WTC11 (cell line): ENCODE measurements at regions not wholly inside any gene's neighbourhood (a gene's known extent, or its start where the extent isn't known, plus 50 kb on each side); places are given as distances from the start of the nearest gene placed in this dataset.

Experiments
- ATAC-seq: fragments of 200-7000 bp; cut with Tn5 transposase; 2 replicates; pipeline ENCODE4 v1.10.0; 2021; ENCODE audit warnings: mild to moderate bottlenecking, moderate library complexity
- CTCF ChIA-PET: fragments of 300-600 bp; sonication (Branson Sonifier 250); formaldehyde crosslinking; loops from one replicate; lab custom pipeline; 2021; ENCODE audit warnings: antibody characterized with exemption; lab: Charles Lee
- POLR2A ChIA-PET: fragments of 350-600 bp; sonication (Branson Sonifier 250); formaldehyde crosslinking; loops from one replicate; lab custom pipeline; 2021; ENCODE audit warnings: antibody characterized with exemption; lab: Charles Lee
- DNase-seq: peaks from one replicate; pipeline ENCODE4 v3.0.0; 2021; ENCODE audit warnings: low spot score
- H3K27ac Mint-ChIP-seq: 2 replicates; pipeline ENCODE4 v1.8.0; 2021; ENCODE audit warnings: mixed read lengths
- H3K27me3 Mint-ChIP-seq: 2 replicates; pipeline ENCODE4 v1.8.0; 2021; ENCODE audit warnings: low read depth, mild to moderate bottlenecking, moderate library complexity, mixed read lengths
- H3K36me3 Mint-ChIP-seq: 2 replicates; pipeline ENCODE4 v1.8.0; 2021; ENCODE audit warnings: mixed read lengths
- H3K4me1 Mint-ChIP-seq: 2 replicates; pipeline ENCODE4 v1.8.0; 2022; ENCODE audit warnings: mixed read lengths
- H3K4me3 Mint-ChIP-seq: 2 replicates; pipeline ENCODE4 v1.8.0; 2021; ENCODE audit warnings: mild to moderate bottlenecking, moderate library complexity, mixed read lengths
- H3K9me3 Mint-ChIP-seq: 2 replicates; pipeline ENCODE4 v1.8.0; 2021; ENCODE audit warnings: mixed read lengths
- FOXP4 ChIP-seq: sonication (generic); formaldehyde crosslinking; IDR thresholded peaks from 2 replicates; pipeline ENCODE4 v1.8.0; 2022; ENCODE audit warnings: mild to moderate bottlenecking, missing genetic modification reagents
- NFATC4 ChIP-seq: fragments of 250-450 bp; sonication (Bioruptor Pico); IDR thresholded peaks from 2 replicates; pipeline ENCODE4 v1.9.0; 2021; ENCODE audit warnings: mild to moderate bottlenecking
- TCF7 ChIP-seq: sonication (generic); formaldehyde crosslinking; IDR thresholded peaks from 2 replicates; pipeline ENCODE4 v1.8.0; 2022; ENCODE audit warnings: mild to moderate bottlenecking, low read depth, missing genetic modification reagents, moderate library complexity
- TEAD1 ChIP-seq: sonication (generic); formaldehyde crosslinking; IDR thresholded peaks from 2 replicates; pipeline ENCODE4 v1.8.0; 2022; ENCODE audit warnings: mild to moderate bottlenecking, missing genetic modification reagents
- TEAD4 ChIP-seq: sonication (generic); formaldehyde crosslinking; IDR thresholded peaks from 2 replicates; pipeline ENCODE4 v1.8.0; 2022; ENCODE audit warnings: mild to moderate bottlenecking, missing genetic modification reagents
- USF1 ChIP-seq: sonication (generic); formaldehyde crosslinking; IDR thresholded peaks from 2 replicates; pipeline ENCODE4 v1.8.0; 2022; ENCODE audit warnings: mild to moderate bottlenecking, missing genetic modification reagents
- ZNF232 ChIP-seq: sonication (generic); formaldehyde crosslinking; IDR thresholded peaks from 2 replicates; pipeline ENCODE4 v1.8.0; 2022; ENCODE audit warnings: mild to moderate bottlenecking, missing genetic modification reagents
- ZNF263 ChIP-seq: sonication (generic); formaldehyde crosslinking; IDR thresholded peaks from 2 replicates; pipeline ENCODE4 v1.8.1; 2022; ENCODE audit warnings: low read depth, mild to moderate bottlenecking, moderate library complexity, missing genetic modification reagents
- ZNF317 ChIP-seq: sonication (generic); formaldehyde crosslinking; IDR thresholded peaks from 2 replicates; pipeline ENCODE4 v1.8.1; 2023; ENCODE audit warnings: low read depth, mild to moderate bottlenecking, moderate library complexity, missing genetic modification reagents, borderline replicate concordance
- TF ChIP-seq, protein P1 (sequence below): sonication (generic); formaldehyde crosslinking; IDR thresholded peaks from 2 replicates; pipeline ENCODE4 v1.8.1; 2022; ENCODE audit warnings: low read depth, mild to moderate bottlenecking, moderate library complexity, missing genetic modification reagents, borderline replicate concordance
- TF ChIP-seq, protein P2 (sequence below): sonication (generic); formaldehyde crosslinking; IDR thresholded peaks from 2 replicates; pipeline ENCODE4 v1.8.0; 2022; ENCODE audit warnings: mild to moderate bottlenecking, missing genetic modification reagents
- TF ChIP-seq, protein P3 (sequence below): sonication (generic); formaldehyde crosslinking; IDR thresholded peaks from 2 replicates; pipeline ENCODE4 v1.8.1; 2023; ENCODE audit warnings: mild to moderate bottlenecking, missing genetic modification reagents, moderate library complexity
- TF ChIP-seq, protein P4 (sequence below): fragments of 250-450 bp; sonication (Bioruptor Pico); IDR thresholded peaks from 2 replicates; pipeline ENCODE4 v1.9.0; 2021; ENCODE audit warnings: mild to moderate bottlenecking
- TF ChIP-seq, protein P5 (sequence below): sonication (generic); formaldehyde crosslinking; IDR thresholded peaks from 2 replicates; pipeline ENCODE4 v1.8.1; 2022; ENCODE audit warnings: mild to moderate bottlenecking, missing genetic modification reagents, moderate library complexity, borderline replicate concordance
- TF ChIP-seq, protein P6 (sequence below): sonication (generic); formaldehyde crosslinking; IDR thresholded peaks from 2 replicates; pipeline ENCODE4 v1.8.1; 2023; ENCODE audit warnings: mild to moderate bottlenecking, missing genetic modification reagents

DNA sequence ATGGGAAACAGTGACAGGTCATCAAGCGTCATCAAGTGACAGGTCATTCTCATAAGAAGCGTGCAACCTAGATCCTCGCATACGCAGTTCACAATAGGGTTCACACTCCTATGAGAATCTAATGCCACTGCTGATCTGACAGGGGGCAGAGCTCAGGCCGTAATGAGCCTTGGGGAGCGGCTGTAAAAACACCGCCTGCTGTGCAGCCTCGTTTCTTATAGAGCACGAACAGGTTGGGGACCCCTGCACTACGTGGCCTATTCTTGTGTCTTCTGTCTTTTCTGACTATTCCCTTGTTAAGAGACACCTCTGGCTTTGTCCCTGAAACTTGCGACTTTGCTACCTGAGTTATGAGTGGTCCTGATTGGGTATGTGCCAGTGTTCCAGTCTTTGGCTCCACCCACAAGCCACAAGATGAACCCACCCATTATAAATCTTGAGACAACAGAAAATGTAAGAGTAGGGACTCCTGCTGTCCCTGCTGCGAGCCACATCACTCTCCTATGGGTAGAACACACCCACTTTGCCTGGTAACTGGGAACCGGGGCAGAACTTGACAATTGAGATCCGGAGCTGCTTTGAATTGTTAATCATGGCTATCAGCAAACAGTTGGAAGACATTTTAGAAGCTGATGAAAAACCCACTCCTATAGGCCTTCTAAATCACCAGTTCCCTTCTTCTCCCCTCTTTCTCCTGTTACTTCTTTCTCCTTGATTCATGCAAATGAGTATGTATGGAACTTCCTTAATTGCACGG lies 55.8 kb upstream of the EXOC4 start (continued):
- TF ChIP-seq, protein P1, sequence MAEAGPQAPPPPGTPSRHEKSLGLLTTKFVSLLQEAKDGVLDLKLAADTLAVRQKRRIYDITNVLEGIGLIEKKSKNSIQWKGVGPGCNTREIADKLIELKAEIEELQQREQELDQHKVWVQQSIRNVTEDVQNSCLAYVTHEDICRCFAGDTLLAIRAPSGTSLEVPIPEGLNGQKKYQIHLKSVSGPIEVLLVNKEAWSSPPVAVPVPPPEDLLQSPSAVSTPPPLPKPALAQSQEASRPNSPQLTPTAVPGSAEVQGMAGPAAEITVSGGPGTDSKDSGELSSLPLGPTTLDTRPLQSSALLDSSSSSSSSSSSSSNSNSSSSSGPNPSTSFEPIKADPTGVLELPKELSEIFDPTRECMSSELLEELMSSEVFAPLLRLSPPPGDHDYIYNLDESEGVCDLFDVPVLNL (CRISPR knock-in tag) = no peak
- TF ChIP-seq, protein P2, sequence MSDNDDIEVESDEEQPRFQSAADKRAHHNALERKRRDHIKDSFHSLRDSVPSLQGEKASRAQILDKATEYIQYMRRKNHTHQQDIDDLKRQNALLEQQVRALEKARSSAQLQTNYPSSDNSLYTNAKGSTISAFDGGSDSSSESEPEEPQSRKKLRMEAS (CRISPR knock-in tag) = peak; percentile 38
- TF ChIP-seq ZNF317 (CRISPR knock-in tag) (no peak), USF1 (CRISPR knock-in tag) (no peak), FOXP4 (no peak), TEAD4 (CRISPR knock-in tag) (no peak), TEAD1 (CRISPR knock-in tag) (peak; percentile 68; the same call in 1 of the 2 replicates), ZNF263 (no peak), ZNF232 (CRISPR knock-in tag) (no peak), NFATC4 (no peak)
- TF ChIP-seq, protein P3, sequence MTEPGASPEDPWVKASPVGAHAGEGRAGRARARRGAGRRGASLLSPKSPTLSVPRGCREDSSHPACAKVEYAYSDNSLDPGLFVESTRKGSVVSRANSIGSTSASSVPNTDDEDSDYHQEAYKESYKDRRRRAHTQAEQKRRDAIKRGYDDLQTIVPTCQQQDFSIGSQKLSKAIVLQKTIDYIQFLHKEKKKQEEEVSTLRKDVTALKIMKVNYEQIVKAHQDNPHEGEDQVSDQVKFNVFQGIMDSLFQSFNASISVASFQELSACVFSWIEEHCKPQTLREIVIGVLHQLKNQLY (CRISPR knock-in tag) = no peak
- TF ChIP-seq, protein P4, sequence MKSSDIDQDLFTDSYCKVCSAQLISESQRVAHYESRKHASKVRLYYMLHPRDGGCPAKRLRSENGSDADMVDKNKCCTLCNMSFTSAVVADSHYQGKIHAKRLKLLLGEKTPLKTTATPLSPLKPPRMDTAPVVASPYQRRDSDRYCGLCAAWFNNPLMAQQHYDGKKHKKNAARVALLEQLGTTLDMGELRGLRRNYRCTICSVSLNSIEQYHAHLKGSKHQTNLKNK = no peak
- TF ChIP-seq, protein P5, sequence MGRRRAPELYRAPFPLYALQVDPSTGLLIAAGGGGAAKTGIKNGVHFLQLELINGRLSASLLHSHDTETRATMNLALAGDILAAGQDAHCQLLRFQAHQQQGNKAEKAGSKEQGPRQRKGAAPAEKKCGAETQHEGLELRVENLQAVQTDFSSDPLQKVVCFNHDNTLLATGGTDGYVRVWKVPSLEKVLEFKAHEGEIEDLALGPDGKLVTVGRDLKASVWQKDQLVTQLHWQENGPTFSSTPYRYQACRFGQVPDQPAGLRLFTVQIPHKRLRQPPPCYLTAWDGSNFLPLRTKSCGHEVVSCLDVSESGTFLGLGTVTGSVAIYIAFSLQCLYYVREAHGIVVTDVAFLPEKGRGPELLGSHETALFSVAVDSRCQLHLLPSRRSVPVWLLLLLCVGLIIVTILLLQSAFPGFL (CRISPR knock-in tag) = no peak
- TF ChIP-seq, protein P6, sequence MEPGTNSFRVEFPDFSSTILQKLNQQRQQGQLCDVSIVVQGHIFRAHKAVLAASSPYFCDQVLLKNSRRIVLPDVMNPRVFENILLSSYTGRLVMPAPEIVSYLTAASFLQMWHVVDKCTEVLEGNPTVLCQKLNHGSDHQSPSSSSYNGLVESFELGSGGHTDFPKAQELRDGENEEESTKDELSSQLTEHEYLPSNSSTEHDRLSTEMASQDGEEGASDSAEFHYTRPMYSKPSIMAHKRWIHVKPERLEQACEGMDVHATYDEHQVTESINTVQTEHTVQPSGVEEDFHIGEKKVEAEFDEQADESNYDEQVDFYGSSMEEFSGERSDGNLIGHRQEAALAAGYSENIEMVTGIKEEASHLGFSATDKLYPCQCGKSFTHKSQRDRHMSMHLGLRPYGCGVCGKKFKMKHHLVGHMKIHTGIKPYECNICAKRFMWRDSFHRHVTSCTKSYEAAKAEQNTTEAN (CRISPR knock-in tag) = no peak

GRCh38 chr7:133197972-133198544 lies 54.8 kb upstream of the EXOC4 start:
- Mint-ChIP-seq H3K4me3 (peak overlapping the region; percentile 62; the same call in 1 of the 2 replicates), H3K27ac (peak overlapping the region; percentile 98), H3K36me3 (no peaks in the 10 kb centered on the region), H3K27me3 (no peaks in the 10 kb centered on the region; the same call in 1 of the 2 replicates), H3K9me3 (no peaks in the 10 kb centered on the region), H3K4me1 (peaks cover 41% of the 10 kb centered on the region)
- DNase-seq (no peak), ATAC-seq (no peak)
- TF ChIP-seq TCF7 (CRISPR knock-in tag) = no peak
- CTCF ChIA-PET = no interaction called here
- POLR2A ChIA-PET = no interaction called here
